ENCODE measurements at regions not wholly inside any gene's neighbourhood (a gene's known extent, or its start where the extent isn't known, plus 50 kb on each side); places are given as distances from the start of the nearest gene placed in this dataset.

- no peaks in the 10 kb centered on the region for H3K27me3 ChIP-seq
- DNase-seq, result no peak
- H3K9me3 ChIP-seq (replicated peaks in 1 of 3), result no peaks in the 10 kb centered on the region
- H3K27ac ChIP-seq, result no peak overlapping the region
- H3K4me3 ChIP-seq, result no peak overlapping the region
- no peaks in the 10 kb centered on the region for H3K4me1 ChIP-seq (replicated peaks in 1 of 2)
- H3K36me3 ChIP-seq (replicated peaks in 1 of 2), result no peaks in the 10 kb centered on the region
- TF ChIP-seq POLR2A (IDR thresholded peaks at IDR 0.05) (no peak), CTCF (IDR thresholded peaks at IDR 0.05) (no peak)
- intact Hi-C loops (cut with DNase I), result no loop called here
Observed at GRCh38 chr13:83620530-83621220, 261.6 kb downstream of the SLITRK1 start.

GRCh38 chr13:83618966-83619365 is 263.3 kb downstream of the SLITRK1 start:
- no peaks in the 10 kb centered on the region for H3K4me1 ChIP-seq (replicated peaks in 1 of 2)
- H3K36me3 ChIP-seq (replicated peaks in 1 of 2), result no peaks in the 10 kb centered on the region
- H3K4me3 ChIP-seq, result no peak overlapping the region
- H3K27ac ChIP-seq, result no peak overlapping the region
- intact Hi-C loops (cut with DNase I), result no loop called here
- H3K27me3 ChIP-seq, result no peaks in the 10 kb centered on the region
- DNase-seq, result no peak
- no peak for TF ChIP-seq CTCF (IDR thresholded peaks at IDR 0.05)
- no peak for TF ChIP-seq POLR2A (IDR thresholded peaks at IDR 0.05)
- H3K9me3 ChIP-seq (replicated peaks in 1 of 3), result no peaks in the 10 kb centered on the region

GRCh38 chr13:83613524-83613923 is 268.8 kb downstream of the SLITRK1 start:
- no peak for TF ChIP-seq POLR2A (IDR thresholded peaks at IDR 0.05)
- TF ChIP-seq CTCF (IDR thresholded peaks at IDR 0.05), result no peak
- Histone ChIP-seq H3K4me1 (replicated peaks in 1 of 2) (no peaks in the 10 kb centered on the region), H3K27ac (no peak overlapping the region), H3K36me3 (replicated peaks in 1 of 2) (no peaks in the 10 kb centered on the region), H3K27me3 (no peaks in the 10 kb centered on the region), H3K4me3 (no peak overlapping the region), H3K9me3 (replicated peaks in 1 of 3) (no peaks in the 10 kb centered on the region)
- WGBS, 4 donors, result 92 to 98% (median 92%) methylated on average over 12 to 16 of the region's 16 CpGs
- DNase-seq, result no peak
- intact Hi-C loops (cut with DNase I), result no loop called here

GRCh38 chr13:83601539-83601938 is 280.7 kb downstream of the SLITRK1 start:
- DNase-seq, result no peak
- no peaks in the 10 kb centered on the region for H3K9me3 ChIP-seq (replicated peaks in 1 of 3)
- H3K4me1 ChIP-seq (replicated peaks in 1 of 2), result no peaks in the 10 kb centered on the region
- no peak overlapping the region for H3K4me3 ChIP-seq
- WGBS, 4 donors, result 48 to 80% (median 62%) methylated on average over 1 of the region's 1 CpG
- H3K36me3 ChIP-seq (replicated peaks in 1 of 2), result no peaks in the 10 kb centered on the region
- TF ChIP-seq POLR2A (IDR thresholded peaks at IDR 0.05) (no peak), CTCF (IDR thresholded peaks at IDR 0.05) (no peak)
- intact Hi-C loops (cut with DNase I), result no loop called here
- H3K27me3 ChIP-seq, result no peaks in the 10 kb centered on the region
- H3K27ac ChIP-seq, result no peak overlapping the region
